Stimulated activated CD4-positive, alpha-beta T cell treated with anti-CD3 and anti-CD28 coated beads, Interleukin-15, amount 100 ng/mL, for 48 hours (primary cell): ENCODE measurements at regions not wholly inside any gene's neighbourhood (a gene's known extent, or its start where the extent isn't known, plus 50 kb on each side); places are given as distances from the start of the nearest gene placed in this dataset.

Experiments
- DNase-seq, 2 donors: peaks; one replicate each; pipeline ENCODE4 v3.0.0-alpha.2; 2020; ENCODE audit warnings: low read depth in 2 of 2

GRCh38 chr10:58970160-58970915 is 206.1 kb upstream of the PHYHIPL start:
- DNase-seq = no peak

- DNase-seq = no peak
Observed at GRCh38 chr10:58971211-58971610, 205.2 kb upstream of the PHYHIPL start.

- DNase-seq = no peak
Observed at GRCh38 chr10:58971796-58972491, 204.5 kb upstream of the PHYHIPL start.

GRCh38 chr10:58972576-58973234 is 203.7 kb upstream of the PHYHIPL start:
- DNase-seq = no peak

GRCh38 chr10:58973235-58973595 is 203.2 kb upstream of the PHYHIPL start:
- DNase-seq = no peak

- no peak for DNase-seq
Observed at GRCh38 chr10:58976254-58976653, 200.2 kb upstream of the PHYHIPL start.

GRCh38 chr10:58979711-58980110 is 196.7 kb upstream of the PHYHIPL start:
- no peak for DNase-seq

GRCh38 chr10:58980826-58981415 is 195.5 kb upstream of the PHYHIPL start:
- no peak for DNase-seq

GRCh38 chr10:58981846-58982245 is 194.6 kb upstream of the PHYHIPL start:
- no peak for DNase-seq

GRCh38 chr10:58982470-58983239 is 193.8 kb upstream of the PHYHIPL start:
- DNase-seq = no peak

GRCh38 chr10:58985216-58985615 is 191.2 kb upstream of the PHYHIPL start:
- DNase-seq = no peak

- no peak for DNase-seq
Observed at GRCh38 chr10:58989486-58990039, 186.9 kb upstream of the PHYHIPL start.

GRCh38 chr10:58990693-58991092 is 185.8 kb upstream of the PHYHIPL start:
- no peak for DNase-seq

- no peak for DNase-seq
Observed at GRCh38 chr10:58991856-58992255, 184.6 kb upstream of the PHYHIPL start.

- DNase-seq = no peak
Observed at GRCh38 chr10:58992830-58993460, 183.5 kb upstream of the PHYHIPL start.

GRCh38 chr10:58993480-58994221 is 182.8 kb upstream of the PHYHIPL start:
- no peak for DNase-seq

- no peak for DNase-seq
Observed at GRCh38 chr10:58994226-58995057, 182.0 kb upstream of the PHYHIPL start.

- DNase-seq = no peak
Observed at GRCh38 chr10:58995058-58995596, 181.3 kb upstream of the PHYHIPL start.

GRCh38 chr10:58996063-58996462 is 180.4 kb upstream of the PHYHIPL start:
- DNase-seq = no peak
